ENCODE measurements at regions not wholly inside any gene's neighbourhood (a gene's known extent, or its start where the extent isn't known, plus 50 kb on each side); places are given as distances from the start of the nearest gene placed in this dataset.

- no peak for DNase-seq
These were observed 263.4 kb downstream of the HHIPL2 start for GRCh38 chr1:222284466-222284865.

- no peak for DNase-seq
These were observed 264.6 kb downstream of the HHIPL2 start for GRCh38 chr1:222283147-222283768.

- no peak for DNase-seq
These were observed 268.3 kb downstream of the HHIPL2 start for GRCh38 chr1:222279591-222279990.

- DNase-seq = no peak
These were observed 269.4 kb downstream of the HHIPL2 start for GRCh38 chr1:222278501-222278900.

GRCh38 chr1:222275729-222276465 lies 272.0 kb downstream of the HHIPL2 start:
- peak; percentile 83 to 95 for DNase-seq

- DNase-seq = no peak
These were observed 272.7 kb downstream of the HHIPL2 start for GRCh38 chr1:222275001-222275728.

- no peak for DNase-seq
These were observed 281.4 kb downstream of the HHIPL2 start for GRCh38 chr1:222266223-222267196.

GRCh38 chr1:222263791-222264190 lies 284.1 kb downstream of the HHIPL2 start:
- no peak for DNase-seq

GRCh38 chr1:222257027-222257426 lies 290.9 kb downstream of the HHIPL2 start:
- no peak for DNase-seq

- no peak for DNase-seq
These were observed 291.8 kb downstream of the HHIPL2 start for GRCh38 chr1:222256058-222256457.

- no peak for DNase-seq
These were observed 295.1 kb downstream of the HHIPL2 start for GRCh38 chr1:222252788-222253187.

GRCh38 chr1:222251847-222252246 lies 296.1 kb downstream of the HHIPL2 start:
- no peak for DNase-seq

- no peak for DNase-seq
These were observed 297.5 kb downstream of the HHIPL2 start for GRCh38 chr1:222250376-222250775.

- peak; percentile 28 to 67 for DNase-seq
These were observed 300.0 kb downstream of the HHIPL2 start for GRCh38 chr1:222247811-222248310.

- DNase-seq = no peak
These were observed 300.8 kb downstream of the HHIPL2 start for GRCh38 chr1:222247081-222247480.

- no peak for DNase-seq
These were observed 304.0 kb downstream of the HHIPL2 start for GRCh38 chr1:222243902-222244301.

GRCh38 chr1:222242492-222242891 lies 305.4 kb downstream of the HHIPL2 start:
- DNase-seq = no peak

- no peak for DNase-seq
These were observed 306.5 kb downstream of the HHIPL2 start for GRCh38 chr1:222241410-222241809.

GRCh38 chr1:222240536-222241181 lies 307.2 kb downstream of the HHIPL2 start:
- DNase-seq = no peak

GRCh38 chr1:222239130-222239529 lies 308.8 kb downstream of the HHIPL2 start:
- no peak for DNase-seq

- DNase-seq = no peak
These were observed 313.6 kb downstream of the HHIPL2 start for GRCh38 chr1:222234351-222234750.
